Endothelial cell of umbilical vein (primary cell): ENCODE measurements at regions not wholly inside any gene's neighbourhood (a gene's known extent, or its start where the extent isn't known, plus 50 kb on each side); places are given as distances from the start of the nearest gene placed in this dataset.

ENCODE experiments used
- EZH2 ChIP-seq: IDR thresholded peaks from 2 replicates; pipeline ENCODE4 v1.6.1; 2012; ENCODE audit warnings: borderline replicate concordance, low read depth, mild to moderate bottlenecking, moderate library complexity, low read length, inconsistent platforms; ENCODE audit not compliant: severe bottlenecking
- GATA2 ChIP-seq: IDR thresholded peaks from 2 replicates; pipeline ENCODE4 v1.7.0; 2011; ENCODE audit warnings: low read depth, mild to moderate bottlenecking, moderate library complexity, mixed read lengths, low read length; ENCODE audit not compliant: insufficient read length, insufficient read depth
- POLR2A ChIP-seq: IDR thresholded peaks from 2 replicates; pipeline ENCODE4 v1.6.1; 2012; ENCODE audit warnings: low read depth, mild to moderate bottlenecking, control low read depth, low read length
- POLR2AphosphoS5 ChIP-seq: IDR thresholded peaks from 2 replicates; pipeline ENCODE4 v1.6.1; 2012; ENCODE audit warnings: low read depth, mild to moderate bottlenecking, control low read depth, low read length, moderate library complexity; ENCODE audit not compliant: insufficient read depth
- TF ChIP-seq, protein P1 (sequence below), 2 donors: IDR thresholded peaks; 1 replicate in 1 of 2; 2 replicates in 1 of 2; pipeline ENCODE4 v1.5.1; 2011; ENCODE audit warnings: low read length in 2 of 2, mild to moderate bottlenecking in 2 of 2, moderate library complexity in 2 of 2, control low read depth in 1 of 2, inconsistent platforms in 1 of 2, low read depth in 1 of 2; ENCODE audit not compliant: insufficient read depth in 1 of 2; ENCODE audit errors: extremely low read depth in 1 of 2
- TF ChIP-seq, protein P2 (sequence below): IDR thresholded peaks from 2 replicates; pipeline ENCODE4 v1.6.1; 2011; ENCODE audit not compliant: insufficient read depth, insufficient read length

DNA sequence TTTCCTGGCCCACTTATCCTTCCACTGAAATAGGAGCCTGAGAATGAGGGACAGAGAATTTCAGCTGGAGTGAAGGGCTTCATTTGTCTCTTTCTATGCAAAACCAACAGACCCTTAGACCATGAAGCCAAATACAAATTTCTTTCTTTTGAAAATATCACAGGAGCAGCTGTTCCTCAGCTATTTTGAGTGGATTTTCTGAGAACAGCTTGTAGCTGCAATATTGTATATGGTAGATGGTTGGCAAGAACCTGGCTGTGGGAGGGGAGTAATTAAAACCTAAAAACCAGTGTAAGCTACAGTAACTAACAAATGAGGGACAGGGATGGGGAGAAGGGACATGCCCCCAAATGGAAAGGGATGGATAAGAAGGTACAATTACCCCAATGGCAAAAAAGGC is 350.3 kb upstream of the CDH20 start:
- TF ChIP-seq POLR2AphosphoS5 (no peak), POLR2A (no peak), EZH2 (no peak), GATA2 (no peak)
- TF ChIP-seq, protein P1, sequence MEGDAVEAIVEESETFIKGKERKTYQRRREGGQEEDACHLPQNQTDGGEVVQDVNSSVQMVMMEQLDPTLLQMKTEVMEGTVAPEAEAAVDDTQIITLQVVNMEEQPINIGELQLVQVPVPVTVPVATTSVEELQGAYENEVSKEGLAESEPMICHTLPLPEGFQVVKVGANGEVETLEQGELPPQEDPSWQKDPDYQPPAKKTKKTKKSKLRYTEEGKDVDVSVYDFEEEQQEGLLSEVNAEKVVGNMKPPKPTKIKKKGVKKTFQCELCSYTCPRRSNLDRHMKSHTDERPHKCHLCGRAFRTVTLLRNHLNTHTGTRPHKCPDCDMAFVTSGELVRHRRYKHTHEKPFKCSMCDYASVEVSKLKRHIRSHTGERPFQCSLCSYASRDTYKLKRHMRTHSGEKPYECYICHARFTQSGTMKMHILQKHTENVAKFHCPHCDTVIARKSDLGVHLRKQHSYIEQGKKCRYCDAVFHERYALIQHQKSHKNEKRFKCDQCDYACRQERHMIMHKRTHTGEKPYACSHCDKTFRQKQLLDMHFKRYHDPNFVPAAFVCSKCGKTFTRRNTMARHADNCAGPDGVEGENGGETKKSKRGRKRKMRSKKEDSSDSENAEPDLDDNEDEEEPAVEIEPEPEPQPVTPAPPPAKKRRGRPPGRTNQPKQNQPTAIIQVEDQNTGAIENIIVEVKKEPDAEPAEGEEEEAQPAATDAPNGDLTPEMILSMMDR (IDR thresholded peaks at IDR 0.05; ENCODE audit: extremely low read depth in 1 of 2, insufficient read depth in 1 of 2, low read depth in 1 of 2, low read length in 2 of 2) = no peak
- TF ChIP-seq, protein P2, sequence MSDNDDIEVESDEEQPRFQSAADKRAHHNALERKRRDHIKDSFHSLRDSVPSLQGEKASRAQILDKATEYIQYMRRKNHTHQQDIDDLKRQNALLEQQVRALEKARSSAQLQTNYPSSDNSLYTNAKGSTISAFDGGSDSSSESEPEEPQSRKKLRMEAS = no peak
